HEK293 (cell line): ENCODE measurements at regions not wholly inside any gene's neighbourhood (a gene's known extent, or its start where the extent isn't known, plus 50 kb on each side); places are given as distances from the start of the nearest gene placed in this dataset.

Experiments used
- CTCF ChIA-PET: fragments of 350-600 bp; formaldehyde crosslinking; extraction: SDS; loops from one replicate; lab custom pipeline; 2021; ENCODE audit warnings: antibody characterized with exemption; lab: Yijun Ruan, JAX
- POLR2A ChIA-PET: fragments of 300-600 bp; formaldehyde crosslinking; extraction: SDS; loops from one replicate; lab custom pipeline; 2020; ENCODE audit warnings: antibody characterized with exemption, inconsistent platforms; lab: Yijun Ruan, JAX
- H3K27ac ChIP-seq: fragments of 200-500 bp; sonication (Bioruptor generic); 2 replicates; pipeline ENCODE4 v1.5.1; 2014; ENCODE audit warnings: low read depth, low read length, control low read depth, inconsistent platforms; ENCODE audit errors: extremely low read depth
- H3K36me3 ChIP-seq, 2 experiments: fragments of 200-500 bp in 1 of 2; sonication (Bioruptor generic) in 1 of 2; 1 replicate in 1 of 2; 2 replicates in 1 of 2; pipeline ENCODE4 v1.5.1; 2014 to 2017; ENCODE audit warnings: inconsistent platforms in 2 of 2, low read length in 2 of 2; ENCODE audit not compliant: control insufficient read depth in 2 of 2, insufficient read depth in 1 of 2
- H3K4me1 ChIP-seq: fragments of 200-500 bp; sonication (Bioruptor generic); 2 replicates; pipeline ENCODE4 v1.5.1; 2014; ENCODE audit warnings: mild to moderate bottlenecking, low read length, inconsistent platforms; ENCODE audit not compliant: control insufficient read depth, insufficient read depth
- H3K4me3 ChIP-seq: 2 replicates; pipeline ENCODE4 v1.5.1; 2011; ENCODE audit warnings: low read depth, mild to moderate bottlenecking, control low read depth, low read length, moderate library complexity
- H3K9me3 ChIP-seq: fragments of 200-500 bp; sonication (Bioruptor generic); 2 replicates; pipeline ENCODE4 v1.5.1; 2014; ENCODE audit warnings: low read depth, low read length, inconsistent platforms; ENCODE audit not compliant: control insufficient read depth, insufficient read depth
- INSM2 ChIP-seq: fragments of 450-650 bp; formaldehyde crosslinking; IDR thresholded peaks from 2 replicates; pipeline ENCODE4 v1.5.1; 2016; ENCODE audit warnings: missing biosample characterization, missing genetic modification characterization
- PRDM1 ChIP-seq: fragments of 450-650 bp; formaldehyde crosslinking; IDR thresholded peaks from 2 replicates; pipeline ENCODE4; 2016; ENCODE audit warnings: missing biosample characterization, missing genetic modification characterization
- PRDM10 ChIP-seq: fragments of 450-650 bp; formaldehyde crosslinking; IDR thresholded peaks from 2 replicates; pipeline ENCODE4 v1.5.1; 2016; ENCODE audit warnings: missing biosample characterization, missing genetic modification characterization
- ZNF140 ChIP-seq: fragments of 450-650 bp; formaldehyde crosslinking; IDR thresholded peaks from 2 replicates; pipeline ENCODE4 v1.5.1; 2016; ENCODE audit warnings: missing biosample characterization, missing genetic modification characterization
- ZNF169 ChIP-seq: fragments of 450-650 bp; formaldehyde crosslinking; IDR thresholded peaks from 2 replicates; pipeline ENCODE4 v1.5.1; 2016; ENCODE audit warnings: missing biosample characterization, missing genetic modification characterization
- ZNF18 ChIP-seq: fragments of 450-650 bp; formaldehyde crosslinking; IDR thresholded peaks from 2 replicates; pipeline ENCODE4 v1.5.1; 2016; ENCODE audit warnings: missing biosample characterization, missing genetic modification characterization
- ZNF311 ChIP-seq: fragments of 450-650 bp; formaldehyde crosslinking; IDR thresholded peaks from 2 replicates; pipeline ENCODE4 v1.5.1; 2017; ENCODE audit warnings: missing biosample characterization, missing genetic modification characterization, borderline replicate concordance
- ZNF335 ChIP-seq: fragments of 450-650 bp; formaldehyde crosslinking; conservative IDR thresholded peaks from 2 replicates; pipeline ENCODE4 v1.5.1; 2016; ENCODE audit warnings: missing biosample characterization, missing genetic modification characterization
- ZNF433 ChIP-seq: fragments of 450-650 bp; formaldehyde crosslinking; IDR thresholded peaks from 2 replicates; pipeline ENCODE4 v1.5.1; 2016; ENCODE audit warnings: missing biosample characterization, missing genetic modification characterization, low read depth
- ZNF488 ChIP-seq: fragments of 450-650 bp; formaldehyde crosslinking; IDR thresholded peaks from 2 replicates; pipeline ENCODE4 v1.5.1; 2016; ENCODE audit warnings: missing biosample characterization, missing genetic modification characterization
- ZNF529 ChIP-seq: fragments of 450-650 bp; formaldehyde crosslinking; IDR thresholded peaks from 2 replicates; pipeline ENCODE4 v1.5.1; 2017; ENCODE audit warnings: missing genetic modification characterization, missing biosample characterization; ENCODE audit not compliant: insufficient replicate concordance
- ZNF560 ChIP-seq: fragments of 450-650 bp; formaldehyde crosslinking; IDR thresholded peaks from 2 replicates; pipeline ENCODE4 v1.5.1; 2017; ENCODE audit warnings: missing biosample characterization, missing genetic modification characterization, borderline replicate concordance
- ZNF600 ChIP-seq: fragments of 450-650 bp; formaldehyde crosslinking; IDR thresholded peaks from 2 replicates; pipeline ENCODE4 v1.5.1; 2016; ENCODE audit warnings: missing biosample characterization, missing genetic modification characterization
- ZNF785 ChIP-seq: fragments of 450-650 bp; formaldehyde crosslinking; IDR thresholded peaks from 2 replicates; pipeline ENCODE4 v1.5.1; 2016; ENCODE audit warnings: missing biosample characterization, missing genetic modification characterization
- ZNF791 ChIP-seq: fragments of 450-650 bp; formaldehyde crosslinking; IDR thresholded peaks from 2 replicates; pipeline ENCODE4 v1.5.1; 2016; ENCODE audit warnings: missing biosample characterization, missing genetic modification characterization
- ZNF843 ChIP-seq: fragments of 450-650 bp; formaldehyde crosslinking; IDR thresholded peaks from 2 replicates; pipeline ENCODE4 v1.5.1; 2016; ENCODE audit warnings: missing biosample characterization, missing genetic modification characterization
- ZSCAN30 ChIP-seq: fragments of 450-650 bp; IDR thresholded peaks from 2 replicates; pipeline ENCODE4 v1.5.1; 2018; ENCODE audit warnings: missing biosample characterization, mild to moderate bottlenecking, missing genetic modification characterization, moderate library complexity

- ChIA-PET POLR2A (no interaction called here), CTCF (no interaction called here)
- no peaks in the 10 kb centered on the region for H3K36me3 ChIP-seq
- no peak for TF ChIP-seq ZNF169 (tag by site-specific recombination)
- no peak for TF ChIP-seq ZNF529
- no peak for TF ChIP-seq INSM2
- TF ChIP-seq ZNF335 (tag by site-specific recombination): no peak
- TF ChIP-seq ZNF311 (tag by site-specific recombination): no peak
- TF ChIP-seq ZNF785 (tag by site-specific recombination): no peak
- TF ChIP-seq ZNF560 (tag by site-specific recombination): no peak
- no peak for TF ChIP-seq ZSCAN30 (tag by site-specific recombination)
- TF ChIP-seq ZNF18 (tag by site-specific recombination): no peak
- no peak for TF ChIP-seq ZNF600 (tag by site-specific recombination)
- no peak for TF ChIP-seq PRDM1 (tag by site-specific recombination)
- no peak for TF ChIP-seq ZNF791 (tag by site-specific recombination)
- no peak for TF ChIP-seq ZNF433 (tag by site-specific recombination)
- TF ChIP-seq ZNF488 (tag by site-specific recombination): no peak
- TF ChIP-seq ZNF140 (tag by site-specific recombination): no peak
- H3K9me3 ChIP-seq: no peaks in the 10 kb centered on the region
- H3K4me3 ChIP-seq: no peak overlapping the region
- H3K4me1 ChIP-seq: no peaks in the 10 kb centered on the region
- no peak overlapping the region for H3K27ac ChIP-seq
Measured at GRCh38 chr3:150059729-150060128, 89.0 kb upstream of the PFN2 start.

- Histone ChIP-seq H3K9me3 (no peaks in the 10 kb centered on the region), H3K27ac (no peak overlapping the region), H3K36me3 (no peaks in the 10 kb centered on the region), H3K4me1 (no peaks in the 10 kb centered on the region), H3K4me3 (no peak overlapping the region)
- TF ChIP-seq PRDM10 (tag by site-specific recombination) (no peak), ZNF843 (tag by site-specific recombination) (no peak)
- ChIA-PET CTCF (no interaction called here), POLR2A (no interaction called here)
Measured at GRCh38 chr3:150059241-150059640, 88.5 kb upstream of the PFN2 start.
